GM23338 (cell line): ENCODE measurements at regions not wholly inside any gene's neighbourhood (a gene's known extent, or its start where the extent isn't known, plus 50 kb on each side); places are given as distances from the start of the nearest gene placed in this dataset.

Source experiments
- CREB1 ChIP-seq: fragments of 250-450 bp; sonication (Bioruptor Pico); IDR thresholded peaks from 2 replicates; pipeline ENCODE4 v1.5.0; 2020; ENCODE audit warnings: low read depth, mild to moderate bottlenecking, moderate library complexity
- ETS1 ChIP-seq: IDR thresholded peaks from 2 replicates; pipeline ENCODE4 v1.6.1; 2016; ENCODE audit warnings: antibody characterized with exemption
- EZH2 ChIP-seq: fragments of 200-600 bp; sonication (generic); IDR thresholded peaks from one replicate; pipeline ENCODE4 v1.8.0; 2017; ENCODE audit warnings: antibody characterized with exemption, mild to moderate bottlenecking, low read depth; ENCODE audit not compliant: unreplicated experiment
- EZH2phosphoT487 ChIP-seq: fragments of 200-600 bp; sonication (generic); IDR thresholded peaks from one replicate; pipeline ENCODE4 v1.8.1; 2018; ENCODE audit warnings: antibody characterized with exemption; ENCODE audit not compliant: unreplicated experiment
- JUNB ChIP-seq: IDR thresholded peaks from one replicate; pipeline ENCODE4 v1.6.1; 2016; ENCODE audit warnings: antibody characterized with exemption; ENCODE audit not compliant: unreplicated experiment
- NANOG ChIP-seq: IDR thresholded peaks from 2 replicates; pipeline ENCODE4 v1.6.1; 2016; ENCODE audit warnings: antibody characterized with exemption, borderline replicate concordance
- POLR2AphosphoS5 ChIP-seq: IDR thresholded peaks from 2 replicates; pipeline ENCODE4 v1.6.1; 2016; ENCODE audit warnings: antibody characterized with exemption, low read depth
- REST ChIP-seq: IDR thresholded peaks from one replicate; pipeline ENCODE4 v1.6.1; 2018; ENCODE audit warnings: antibody characterized with exemption; ENCODE audit not compliant: unreplicated experiment
- ZNF114 ChIP-seq: fragments of 250-450 bp; sonication (Bioruptor Pico); IDR thresholded peaks from 2 replicates; pipeline ENCODE4 v1.5.0; 2020; ENCODE audit warnings: mild to moderate bottlenecking, moderate library complexity
- ZNF331 ChIP-seq: fragments of 250-450 bp; sonication (Bioruptor Pico); IDR thresholded peaks from 2 replicates; pipeline ENCODE4 v1.5.0; 2020; ENCODE audit warnings: low read depth, mild to moderate bottlenecking, moderate library complexity
- TF ChIP-seq, protein P1 (sequence below), 2 experiments: fragments of 200-600 bp in 1 of 2; sonication (generic) in 1 of 2; conservative IDR thresholded peaks; 2 replicates each; pipeline versions ENCODE4 v1.5.1 to v1.6.1; 2016 to 2017; ENCODE audit warnings: antibody characterized with exemption in 2 of 2, low read depth in 2 of 2, mild to moderate bottlenecking in 2 of 2, moderate library complexity in 1 of 2

DNA sequence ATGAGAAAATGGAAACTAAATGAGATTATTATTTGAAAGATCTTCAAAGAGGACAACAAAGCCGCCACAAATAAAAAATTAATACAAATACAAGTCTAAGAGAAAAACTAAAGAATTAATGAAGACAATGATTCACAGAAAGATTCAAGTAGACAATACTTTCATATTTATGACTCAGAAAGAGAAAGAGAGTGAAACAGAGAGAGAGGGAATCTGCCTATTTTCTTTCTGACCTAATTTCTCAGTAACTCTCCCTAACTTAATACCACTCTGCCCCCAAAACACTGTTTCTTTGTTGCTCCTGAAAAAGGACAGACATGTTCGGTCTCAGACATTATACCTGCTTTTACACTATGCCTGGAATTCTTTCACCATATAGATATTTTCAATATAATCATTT is 259.1 kb downstream of the SLC6A15 start:
- TF ChIP-seq EZH2 (no peak), POLR2AphosphoS5 (no peak), NANOG (no peak), REST (no peak), EZH2phosphoT487 (no peak), CREB1 (CRISPR knock-in tag) (no peak), JUNB (no peak), ETS1 (no peak), ZNF331 (CRISPR knock-in tag) (no peak), ZNF114 (CRISPR knock-in tag) (no peak)
- TF ChIP-seq, protein P1, sequence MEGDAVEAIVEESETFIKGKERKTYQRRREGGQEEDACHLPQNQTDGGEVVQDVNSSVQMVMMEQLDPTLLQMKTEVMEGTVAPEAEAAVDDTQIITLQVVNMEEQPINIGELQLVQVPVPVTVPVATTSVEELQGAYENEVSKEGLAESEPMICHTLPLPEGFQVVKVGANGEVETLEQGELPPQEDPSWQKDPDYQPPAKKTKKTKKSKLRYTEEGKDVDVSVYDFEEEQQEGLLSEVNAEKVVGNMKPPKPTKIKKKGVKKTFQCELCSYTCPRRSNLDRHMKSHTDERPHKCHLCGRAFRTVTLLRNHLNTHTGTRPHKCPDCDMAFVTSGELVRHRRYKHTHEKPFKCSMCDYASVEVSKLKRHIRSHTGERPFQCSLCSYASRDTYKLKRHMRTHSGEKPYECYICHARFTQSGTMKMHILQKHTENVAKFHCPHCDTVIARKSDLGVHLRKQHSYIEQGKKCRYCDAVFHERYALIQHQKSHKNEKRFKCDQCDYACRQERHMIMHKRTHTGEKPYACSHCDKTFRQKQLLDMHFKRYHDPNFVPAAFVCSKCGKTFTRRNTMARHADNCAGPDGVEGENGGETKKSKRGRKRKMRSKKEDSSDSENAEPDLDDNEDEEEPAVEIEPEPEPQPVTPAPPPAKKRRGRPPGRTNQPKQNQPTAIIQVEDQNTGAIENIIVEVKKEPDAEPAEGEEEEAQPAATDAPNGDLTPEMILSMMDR (conservative IDR thresholded peaks at IDR 0.05; ENCODE audit: low read depth in 2 of 2), result no peak
